Epithelial cell of proximal tubule (primary cell): ENCODE measurements at regions not wholly inside any gene's neighbourhood (a gene's known extent, or its start where the extent isn't known, plus 50 kb on each side); places are given as distances from the start of the nearest gene placed in this dataset.

Experiments used
- DNase-seq: peaks from one replicate; pipeline ENCODE4 v3.0.0-alpha.2; 2011; ENCODE audit warnings: low read depth
- H3K4me3 ChIP-seq: 2 replicates; pipeline ENCODE4 v1.5.1; 2011; ENCODE audit warnings: low read depth, mild to moderate bottlenecking, low read length
- CTCF ChIP-seq: conservative IDR thresholded peaks from 2 replicates; pipeline ENCODE4 v1.5.1; 2012; ENCODE audit warnings: low read depth, mild to moderate bottlenecking, low read length

- TF ChIP-seq CTCF = no peak
- DNase-seq = no peak
Observed at GRCh38 chr22:49260681-49261580, 566.7 kb downstream of the BRD1 start.

GRCh38 chr22:49259839-49260615 lies 567.6 kb downstream of the BRD1 start:
- TF ChIP-seq CTCF = no peak
- no peak overlapping the region for H3K4me3 ChIP-seq
- DNase-seq = no peak

More at GRCh38 chr22:49260681-49261580, 566.7 kb downstream of the BRD1 start:
- H3K4me3 ChIP-seq = no peak overlapping the region

GRCh38 chr22:49258107-49259010 lies 569.3 kb downstream of the BRD1 start:
- no peak overlapping the region for H3K4me3 ChIP-seq
- no peak for TF ChIP-seq CTCF
- no peak for DNase-seq

- no peak for TF ChIP-seq CTCF
- DNase-seq = no peak
- H3K4me3 ChIP-seq = no peak overlapping the region
Observed at GRCh38 chr22:49257551-49257961, 570.1 kb downstream of the BRD1 start.

- no peak for TF ChIP-seq CTCF
- DNase-seq = no peak
- H3K4me3 ChIP-seq = no peak overlapping the region
Observed at GRCh38 chr22:49255741-49256318, 571.8 kb downstream of the BRD1 start.

- TF ChIP-seq CTCF = no peak
- DNase-seq = no peak
- no peak overlapping the region for H3K4me3 ChIP-seq
Observed at GRCh38 chr22:49255154-49255553, 572.5 kb downstream of the BRD1 start.
